SKM-1 (cell line): ENCODE measurements at regions not wholly inside any gene's neighbourhood (a gene's known extent, or its start where the extent isn't known, plus 50 kb on each side); places are given as distances from the start of the nearest gene placed in this dataset.
"Not testable (repeated sequence)": the region's sequence is repeated elsewhere in the genome, so short reads cannot be mapped to it uniquely, and the experiment has no call there.

ENCODE experiments used
- DNase-seq: peaks from one replicate; lab custom pipeline; 2025; ENCODE audit not compliant: unreplicated experiment; lab: John Stamatoyannopoulos, UW

DNA sequence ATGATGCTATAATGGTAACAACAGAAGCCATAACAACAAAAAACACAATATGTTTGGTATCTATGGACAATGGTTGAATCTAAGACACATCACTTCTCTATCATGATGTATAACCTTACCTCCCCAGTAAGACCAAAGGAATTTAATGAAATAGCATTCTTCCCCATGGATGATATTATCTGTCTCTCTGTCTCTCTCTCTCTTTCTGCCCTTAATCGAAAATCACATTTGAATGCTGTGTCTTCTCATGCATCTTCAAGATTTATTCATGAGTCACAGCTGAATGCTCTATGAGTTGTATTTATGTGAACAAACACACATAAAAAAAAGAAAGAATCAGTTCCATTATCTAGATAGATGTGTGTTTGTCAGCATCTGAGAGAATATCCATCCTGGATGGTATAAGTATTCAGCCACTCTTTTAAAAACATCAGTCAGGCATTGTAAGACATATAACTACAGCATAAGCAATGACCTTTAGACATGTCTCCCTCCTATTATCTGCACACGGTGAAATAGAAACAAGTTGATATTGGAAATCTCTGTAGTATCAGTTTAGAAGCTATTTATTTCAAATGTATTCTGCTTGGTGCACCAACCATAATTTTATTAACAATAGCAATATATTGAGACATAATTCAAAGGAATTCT, 433.3 kb downstream of the TOX3 start:
- no peak for DNase-seq

DNA sequence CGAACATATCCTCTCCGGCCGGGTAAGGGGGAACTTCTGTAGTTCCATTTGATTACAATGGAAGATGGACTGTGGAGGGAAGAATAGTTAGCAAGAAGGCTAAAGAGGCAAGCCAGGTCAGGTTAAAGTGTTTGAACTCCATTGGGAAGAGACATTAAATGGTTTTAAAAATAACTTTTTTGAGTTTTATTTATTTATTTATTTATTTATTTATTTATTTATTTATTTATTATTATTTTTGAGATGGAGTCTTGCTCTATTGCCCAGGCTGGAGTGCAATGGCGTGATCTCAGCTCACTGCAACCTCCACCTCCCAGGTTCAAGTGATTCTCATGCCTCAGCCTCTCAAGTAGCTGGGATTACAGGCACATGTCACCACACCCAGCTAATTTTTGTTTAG, 441.9 kb downstream of the TOX3 start:
- DNase-seq: not testable (repeated sequence)

DNA sequence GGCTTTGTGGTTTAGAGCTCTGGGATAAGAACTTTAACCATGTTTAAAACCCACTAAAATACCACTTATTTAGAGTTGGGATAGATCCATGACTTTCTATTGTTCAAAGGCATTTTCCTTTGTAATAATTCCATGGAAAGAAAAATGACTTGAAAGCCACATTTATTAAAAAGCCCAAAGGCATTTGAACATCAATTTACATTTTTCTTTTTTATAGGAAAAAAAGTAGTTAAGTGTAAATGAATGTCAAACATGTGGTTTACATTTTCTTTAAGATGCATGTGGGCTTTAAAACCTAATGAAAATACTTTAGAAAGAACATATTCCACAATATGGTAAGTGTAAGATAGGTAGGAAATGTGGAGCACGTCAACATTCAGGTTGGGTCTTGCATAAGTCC, 443.2 kb downstream of the TOX3 start:
- no peak for DNase-seq

DNA sequence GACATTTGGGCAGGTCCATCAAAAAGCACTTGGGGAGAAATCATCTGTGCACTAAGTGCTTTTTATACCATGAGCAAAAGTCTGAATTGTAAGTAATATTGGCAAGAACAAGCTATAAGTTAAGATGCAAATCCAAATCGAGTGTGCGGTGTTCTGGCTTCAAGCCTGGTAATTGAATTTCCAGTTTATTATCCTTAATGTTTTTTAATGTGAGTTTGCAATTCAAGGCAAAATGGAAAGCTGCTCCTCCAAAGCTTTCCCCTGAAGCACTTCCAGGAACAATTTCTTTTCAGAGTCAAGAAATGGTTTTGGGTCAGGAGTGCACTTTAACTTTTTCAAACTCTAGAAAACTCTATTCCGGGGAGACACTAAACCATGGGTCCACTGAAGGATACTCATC, 445.7 kb downstream of the TOX3 start:
- DNase-seq: no peak

DNA sequence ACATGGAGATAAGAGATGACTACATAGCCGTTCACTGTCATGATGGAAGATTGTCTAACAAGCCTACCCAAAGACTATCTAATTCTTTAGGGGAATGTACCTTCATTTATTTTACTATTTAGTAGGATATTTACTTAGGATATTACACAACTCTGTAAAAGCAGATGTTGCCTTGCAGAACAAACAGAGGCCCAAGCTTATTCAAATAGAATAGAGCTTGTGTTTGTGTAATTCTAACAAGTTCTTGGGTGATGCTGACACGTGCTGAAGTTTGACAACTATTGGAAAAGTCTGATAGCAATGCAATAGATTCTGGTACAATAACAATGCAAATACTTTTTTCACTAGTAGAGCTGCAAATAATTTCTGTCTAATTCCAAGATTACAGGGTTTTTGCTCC, 447.6 kb downstream of the TOX3 start:
- DNase-seq: no peak

DNA sequence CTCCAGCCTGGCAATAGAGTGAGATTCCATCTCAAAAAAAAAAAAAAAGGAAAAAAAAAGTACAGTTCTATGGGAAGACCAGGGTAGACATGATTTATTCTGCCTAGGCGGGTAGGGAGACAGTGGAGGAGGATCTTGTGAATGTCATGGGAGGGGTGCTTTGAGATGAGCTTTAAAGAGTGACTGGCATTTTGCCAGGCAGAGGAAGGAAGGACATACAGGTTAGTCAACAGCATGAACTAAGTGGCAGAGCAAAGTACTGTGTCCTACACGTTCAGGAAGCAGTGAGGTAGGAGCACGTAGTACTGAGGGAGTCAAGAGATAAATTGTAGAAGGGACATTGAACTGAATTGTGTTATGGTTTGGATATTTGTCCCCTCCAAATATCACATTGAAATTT, 451.5 kb downstream of the TOX3 start:
- no peak for DNase-seq

DNA sequence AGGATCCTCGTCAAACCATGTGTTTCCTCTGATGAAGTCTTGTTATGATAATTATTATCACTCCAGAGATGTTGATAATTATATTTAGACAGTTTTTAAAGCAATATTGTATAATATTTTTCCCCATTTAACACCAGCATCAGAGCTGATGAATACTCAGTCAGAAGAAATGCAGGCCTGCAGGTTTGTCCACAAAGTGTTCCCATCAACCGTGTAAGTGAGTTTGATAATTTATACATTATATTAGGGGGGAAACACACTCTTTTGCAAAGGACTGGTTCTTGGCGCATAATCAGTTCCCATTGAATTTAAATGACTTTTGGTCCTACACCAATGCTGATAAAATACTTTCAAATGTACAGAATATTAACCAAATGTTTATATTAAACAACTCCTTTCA, 454.8 kb downstream of the TOX3 start:
- DNase-seq: no peak

DNA sequence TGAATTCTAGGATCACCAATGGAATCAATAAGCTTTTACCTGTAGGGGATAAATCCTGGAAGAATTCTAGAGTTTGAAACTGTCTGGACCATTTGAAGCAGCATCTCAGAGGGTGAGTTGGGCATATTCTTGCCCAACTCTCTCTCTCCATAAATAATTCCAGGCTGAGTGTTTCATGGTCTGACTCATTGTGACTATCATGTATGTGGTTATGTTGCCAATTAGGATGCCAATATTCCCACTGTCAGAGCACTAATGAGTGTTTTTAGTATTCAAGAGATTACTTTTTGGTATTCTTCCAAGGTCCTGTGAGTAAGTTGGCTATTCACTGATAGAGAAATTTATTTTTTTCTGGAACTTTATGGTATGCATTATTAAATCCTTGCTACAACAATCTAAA, 456.9 kb downstream of the TOX3 start:
- DNase-seq: no peak

DNA sequence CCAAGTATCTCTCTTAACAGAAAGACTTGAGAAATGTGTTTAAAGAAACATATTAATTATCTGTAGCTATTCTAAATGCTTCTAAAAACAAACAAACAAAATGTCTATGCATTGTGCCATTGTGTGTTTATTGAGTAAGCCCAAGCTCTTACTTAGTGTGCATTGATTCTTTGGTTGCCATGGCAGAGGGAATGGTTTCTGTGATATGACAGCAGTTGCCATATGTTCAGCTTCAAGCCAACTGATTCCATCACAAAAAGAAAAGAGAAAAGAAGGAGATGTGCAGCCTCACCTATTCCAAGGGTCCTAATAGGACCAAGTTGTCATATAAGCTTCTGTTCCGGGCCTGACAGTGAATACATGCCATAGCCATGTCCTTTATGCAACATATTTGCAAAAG, 457.5 kb downstream of the TOX3 start:
- DNase-seq: no peak

DNA sequence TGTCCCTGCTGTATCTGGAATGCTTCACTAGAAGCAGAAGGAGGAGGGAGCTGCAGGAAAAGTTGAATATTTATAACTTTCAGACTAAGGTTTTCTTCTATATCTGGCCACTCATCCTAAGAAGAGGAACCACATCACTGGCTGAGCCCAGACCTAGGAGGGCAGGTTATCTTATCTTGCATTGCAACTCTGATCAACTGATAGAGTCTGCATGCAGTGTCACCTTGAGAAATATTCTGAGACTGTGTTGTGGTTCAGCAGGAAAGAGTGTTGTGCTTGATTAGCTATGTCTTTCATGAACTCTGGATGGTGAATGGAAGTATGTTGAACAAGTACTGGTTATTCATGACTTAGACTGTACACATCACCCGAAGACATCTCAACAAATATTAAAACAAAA, 460.0 kb downstream of the TOX3 start:
- DNase-seq: no peak

DNA sequence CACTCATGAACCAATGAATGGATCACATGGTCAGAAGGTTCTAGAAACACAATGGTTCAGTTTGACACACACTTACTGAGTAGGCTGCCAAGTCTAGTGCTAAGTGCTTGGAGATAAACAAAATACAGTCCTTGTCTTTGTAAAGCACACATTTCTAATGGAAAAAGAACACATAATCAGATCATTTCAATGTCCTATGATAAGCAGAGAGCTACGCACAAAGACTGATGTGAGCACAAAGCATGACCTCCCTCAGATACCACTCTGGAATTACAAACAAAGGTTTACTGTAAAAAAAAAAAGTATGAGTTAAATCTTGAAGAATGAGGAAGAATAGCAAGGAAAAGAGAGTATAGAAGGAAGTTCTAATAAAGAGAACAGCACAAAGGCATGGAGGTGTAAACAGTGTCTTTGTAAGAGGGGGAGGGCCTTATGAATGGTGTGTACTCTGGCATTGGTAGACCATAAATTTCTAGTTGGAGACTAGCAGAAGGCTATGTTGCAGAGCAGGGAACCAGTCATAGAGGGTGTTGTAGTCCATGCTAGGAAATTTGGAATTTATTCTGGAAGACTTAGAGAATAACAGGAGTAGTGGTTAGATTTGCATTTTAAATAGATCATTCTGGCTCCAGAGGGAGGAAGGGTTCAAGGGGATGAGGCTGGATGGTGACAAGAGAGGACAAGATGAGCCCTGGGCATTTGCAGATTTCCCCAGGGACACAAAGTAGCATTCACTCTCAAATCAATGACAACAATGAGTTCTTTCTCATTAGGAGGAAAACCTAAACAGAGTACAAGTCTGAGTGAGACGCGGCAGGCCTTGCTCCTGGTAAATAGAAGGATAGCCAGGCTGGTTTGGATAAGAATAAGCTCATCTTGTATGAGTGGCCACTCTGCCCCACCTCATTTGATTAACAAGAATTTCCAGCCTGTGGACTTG, 468.0 kb downstream of the TOX3 start:
- DNase-seq: no peak

DNA sequence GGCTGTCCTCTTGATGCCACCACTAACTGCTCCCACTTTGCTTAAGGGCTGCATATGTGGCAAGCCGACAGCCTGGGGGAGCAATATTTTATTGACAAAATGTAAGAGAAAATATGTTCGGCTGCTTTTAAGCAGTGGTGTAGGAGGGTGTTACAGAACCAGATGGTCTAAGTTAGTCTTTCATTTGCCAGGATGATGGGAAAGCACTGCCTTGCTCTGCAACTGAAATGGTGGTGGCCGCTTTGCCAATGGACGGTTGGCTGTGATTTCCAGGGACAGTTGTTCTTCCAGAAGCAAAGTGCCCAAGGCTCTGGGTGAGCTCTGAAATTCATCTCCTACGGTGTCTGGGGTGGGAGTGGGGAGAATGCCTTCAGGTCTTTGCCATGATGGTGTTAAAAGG, 469.3 kb downstream of the TOX3 start:
- no peak for DNase-seq

DNA sequence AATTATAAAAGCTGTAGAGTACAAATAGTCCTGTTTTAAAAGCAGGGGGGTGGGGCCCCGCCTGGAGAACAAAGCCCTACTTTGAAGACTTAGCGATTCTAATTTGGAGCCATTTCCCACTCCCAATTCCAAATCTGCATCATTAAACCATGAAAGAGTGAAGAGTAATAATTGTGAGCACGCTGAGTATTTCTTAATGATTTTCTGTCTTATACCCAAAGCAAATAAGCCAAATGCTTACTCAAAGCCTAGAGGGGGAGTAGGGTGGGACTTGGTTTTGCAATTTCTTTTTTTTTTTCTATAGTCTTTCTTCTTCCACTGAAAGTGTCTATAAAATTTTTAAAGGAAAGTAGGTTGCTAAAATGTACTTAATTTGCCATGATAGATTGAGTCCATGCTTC, 470.1 kb downstream of the TOX3 start:
- no peak for DNase-seq

DNA sequence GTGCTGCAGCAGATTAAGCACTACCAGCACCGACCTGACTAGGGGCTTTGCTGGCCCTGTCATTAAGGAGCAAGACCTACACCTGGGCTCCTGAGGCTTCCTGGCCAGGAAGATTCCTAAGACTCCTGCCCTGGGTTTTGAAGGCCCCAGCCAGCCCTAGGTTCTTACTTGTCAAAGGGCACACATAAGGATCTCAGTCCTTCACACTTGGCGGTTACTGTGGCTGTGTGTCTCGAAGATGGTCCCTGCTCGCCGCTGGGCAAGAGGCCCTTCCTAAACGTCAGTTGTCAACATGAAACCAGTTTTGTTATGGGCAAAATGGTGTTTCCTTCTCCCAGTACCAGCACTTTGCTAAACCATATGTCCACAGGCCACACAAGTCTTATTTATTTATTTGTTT, 470.6 kb downstream of the TOX3 start:
- no peak for DNase-seq

DNA sequence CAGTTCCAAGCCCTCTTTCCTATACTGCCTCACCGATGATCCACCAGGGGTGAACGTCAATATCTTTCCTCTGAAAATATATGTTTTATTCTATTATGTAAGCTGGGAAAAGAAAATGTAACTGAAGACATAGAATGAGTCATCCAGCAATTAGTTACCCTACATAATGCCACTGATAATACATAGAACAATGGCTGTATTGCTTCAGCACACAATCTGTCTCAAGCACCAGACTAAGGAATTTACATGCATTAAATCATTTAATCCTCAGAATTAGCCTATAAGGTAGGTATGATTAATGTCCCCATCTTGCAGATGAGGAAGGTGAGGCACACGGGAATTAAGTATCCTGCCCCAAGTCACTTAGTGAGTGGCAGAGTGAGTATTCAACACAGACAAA, 472.8 kb downstream of the TOX3 start:
- DNase-seq: no peak

DNA sequence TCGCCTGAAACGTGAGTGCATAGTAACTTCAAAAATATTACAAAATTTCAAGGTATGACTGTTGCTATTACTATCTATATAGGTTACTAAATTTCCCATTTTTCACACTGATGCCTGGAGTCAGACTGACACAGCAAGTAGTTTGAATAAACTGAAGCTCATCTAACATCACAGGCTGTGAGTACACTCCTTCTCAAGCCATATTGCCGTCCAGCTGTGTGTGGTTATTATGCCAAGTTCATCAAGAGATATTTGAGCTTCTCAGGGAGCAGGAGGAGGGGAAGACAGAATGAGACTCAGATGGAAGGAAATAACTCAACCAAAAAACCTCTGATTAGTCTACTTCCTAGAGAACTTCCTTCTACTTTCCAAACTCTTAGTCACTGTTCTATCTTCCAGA, 473.9 kb downstream of the TOX3 start:
- DNase-seq: no peak

DNA sequence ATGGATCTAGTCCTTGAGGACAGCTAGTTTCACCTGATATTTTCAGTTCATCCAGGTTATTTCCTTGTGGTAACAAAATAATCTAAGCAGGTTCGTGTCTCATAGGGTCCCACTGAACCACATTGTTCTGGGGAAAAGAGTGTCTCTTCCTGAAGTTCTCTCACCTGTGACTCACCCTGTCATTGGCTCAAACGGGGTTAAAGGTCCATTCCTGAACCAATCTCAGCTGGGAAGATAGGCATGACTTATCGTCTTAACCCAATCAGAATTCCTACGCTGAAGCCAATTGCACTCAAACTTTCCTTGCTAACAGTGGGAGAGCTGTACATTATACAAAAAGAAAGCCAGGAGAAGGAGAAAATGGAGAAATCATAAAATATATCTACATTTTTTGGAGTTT, 475.8 kb downstream of the TOX3 start:
- no peak for DNase-seq

DNA sequence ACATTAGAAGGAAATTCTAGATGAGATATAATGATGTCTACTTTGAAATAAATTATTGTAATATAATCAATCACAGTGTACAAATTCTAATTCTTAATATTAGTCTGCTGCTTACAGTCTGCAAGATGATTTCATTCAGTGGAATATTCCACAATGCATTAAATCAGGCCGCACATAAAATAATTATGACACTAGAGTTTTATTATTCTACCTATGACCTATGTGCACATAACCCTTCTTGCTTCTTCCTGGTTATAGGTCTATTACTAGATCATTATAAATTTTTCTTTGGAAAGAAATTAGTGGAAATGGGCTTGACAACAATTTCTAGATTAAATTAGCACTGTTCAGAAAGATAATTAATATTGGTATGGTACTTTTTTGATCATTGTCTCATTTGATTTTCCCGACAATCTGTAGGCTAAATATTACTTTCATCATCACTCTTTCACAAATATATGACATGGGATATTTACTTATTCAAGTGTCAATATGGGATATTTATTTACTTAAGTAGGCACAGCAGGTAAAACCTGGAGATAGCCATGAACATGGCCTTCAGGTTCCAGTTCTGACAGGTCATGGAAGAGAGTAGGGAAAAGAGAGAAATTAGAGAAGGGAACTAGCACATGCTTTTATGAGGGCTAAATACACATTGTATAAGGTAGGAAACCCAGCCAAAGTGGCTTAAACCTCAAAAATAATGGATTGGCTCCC, 476.4 kb downstream of the TOX3 start:
- DNase-seq: no peak

DNA sequence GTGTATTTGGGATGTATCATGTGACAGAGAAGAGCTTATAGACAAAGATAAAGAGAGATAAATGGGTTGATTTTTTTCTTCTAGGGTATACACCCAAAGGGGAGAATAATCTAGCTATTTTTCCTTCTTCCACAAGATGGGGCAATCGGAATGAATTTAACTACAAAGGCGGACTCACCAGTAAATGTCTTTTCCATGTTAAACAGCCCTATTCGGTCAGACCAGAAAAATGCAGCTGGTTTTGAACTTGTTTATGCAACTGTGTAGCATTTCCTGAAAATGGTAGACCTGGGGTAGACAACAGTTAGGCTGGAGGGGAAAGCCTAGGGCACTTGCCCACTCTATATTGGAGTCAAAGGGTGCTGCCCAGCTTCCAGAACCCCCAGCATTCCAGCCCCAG, 477.1 kb downstream of the TOX3 start:
- DNase-seq: no peak

DNA sequence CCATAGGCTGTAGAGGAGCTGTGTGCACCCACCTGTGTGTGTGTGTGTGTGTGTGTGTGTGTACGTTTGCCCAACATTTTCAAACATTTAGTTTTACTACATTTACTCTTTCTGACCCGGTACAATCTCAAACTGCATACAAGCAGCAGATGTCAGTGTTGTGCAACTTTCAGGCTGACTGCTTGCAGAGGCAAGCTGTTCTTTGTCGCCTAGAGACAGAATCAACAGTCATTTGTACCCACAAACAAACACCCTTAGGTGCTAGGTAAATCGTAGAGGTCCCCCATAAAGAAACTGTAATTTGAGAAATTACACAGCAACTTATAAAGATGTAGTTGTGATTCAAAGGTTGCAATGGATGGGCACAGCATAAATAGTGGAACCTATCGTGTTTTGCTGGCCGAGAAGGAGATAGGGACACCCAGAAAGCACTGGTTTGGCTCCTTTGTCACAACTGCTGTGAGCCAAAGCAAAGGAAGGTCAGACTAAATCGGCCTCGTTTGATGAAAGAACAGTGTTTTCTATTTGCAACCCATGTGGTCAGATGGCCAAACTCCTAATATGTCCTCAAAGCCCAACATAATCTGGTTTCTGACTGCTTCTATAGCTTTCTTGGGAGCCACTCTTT, 478.4 kb downstream of the TOX3 start:
- no peak for DNase-seq

DNA sequence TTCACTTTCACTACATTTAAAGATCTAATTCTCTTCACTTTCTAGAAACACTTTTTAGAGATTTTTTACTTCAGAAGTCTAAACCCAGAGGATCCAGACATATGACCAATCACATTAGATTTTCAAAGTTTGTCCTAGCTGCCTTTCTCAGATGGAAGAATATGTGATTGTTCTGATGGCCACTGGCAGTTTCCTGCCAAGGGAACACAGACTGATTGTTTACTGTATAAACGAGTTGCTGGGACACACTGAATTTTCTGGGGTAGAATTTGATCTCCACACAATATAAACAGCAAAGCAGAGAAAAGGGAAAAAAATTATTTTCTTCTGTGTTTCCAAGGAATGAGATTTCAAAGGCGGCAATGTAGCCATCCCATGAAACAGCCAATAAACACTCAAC, 480.0 kb downstream of the TOX3 start:
- DNase-seq: no peak

DNA sequence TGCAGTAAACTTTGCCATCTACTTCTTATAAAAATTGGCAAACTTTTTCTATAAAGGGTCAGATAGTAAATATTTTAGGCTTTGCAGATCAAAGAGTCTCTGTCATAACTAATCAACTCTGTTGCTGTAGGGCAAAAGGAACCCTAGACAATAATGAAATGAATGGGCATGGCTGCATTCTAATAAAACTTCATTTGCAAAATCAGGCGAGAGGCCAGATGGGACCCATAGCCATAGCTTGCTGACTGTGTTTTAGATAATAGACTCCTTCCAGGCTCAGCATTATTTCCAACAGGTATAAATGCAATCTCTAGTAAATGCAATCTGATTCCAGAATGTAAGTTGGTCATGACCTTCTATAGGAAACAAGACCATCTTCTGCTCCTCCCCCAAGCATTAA, 490.7 kb downstream of the TOX3 start:
- DNase-seq: no peak
